ENCODE measurements at regions not wholly inside any gene's neighbourhood (a gene's known extent, or its start where the extent isn't known, plus 50 kb on each side); places are given as distances from the start of the nearest gene placed in this dataset.

GRCh38 chr1:112788054-112788453, 72.9 kb upstream of the PPM1J start:
- no peak for DNase-seq (ENCODE audit: low spot score)

DNA sequence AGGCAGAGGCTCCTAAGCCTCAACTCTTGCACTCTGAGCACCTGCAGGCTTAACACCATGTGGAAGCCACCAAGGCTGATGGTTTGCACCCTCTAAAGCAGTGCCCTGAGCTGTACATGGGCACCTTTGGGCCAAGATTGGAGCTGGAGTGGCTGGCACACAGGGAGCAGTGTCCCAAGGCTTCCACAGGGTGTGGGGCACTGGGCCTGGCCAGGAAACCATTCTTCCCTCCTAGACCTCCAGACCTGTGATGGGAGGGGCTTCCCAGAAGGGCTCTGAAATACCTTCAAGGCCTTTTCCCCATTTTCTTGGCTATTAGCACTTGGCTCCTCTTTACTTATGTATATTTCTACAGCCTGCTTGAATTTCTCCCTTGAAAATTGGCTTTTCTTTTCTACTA, 67.9 kb upstream of the PPM1J start:
- no peak for DNase-seq (ENCODE audit: low spot score)

GRCh38 chr1:112779665-112780526, 64.8 kb upstream of the PPM1J start:
- no peak for DNase-seq (ENCODE audit: low spot score)

- no peak for DNase-seq (ENCODE audit: low spot score)
Measured at GRCh38 chr1:112778137-112778536, 63.0 kb upstream of the PPM1J start.

- no peak for DNase-seq (ENCODE audit: low spot score)
Measured at GRCh38 chr1:112776688-112777087, 61.6 kb upstream of the PPM1J start.

DNA sequence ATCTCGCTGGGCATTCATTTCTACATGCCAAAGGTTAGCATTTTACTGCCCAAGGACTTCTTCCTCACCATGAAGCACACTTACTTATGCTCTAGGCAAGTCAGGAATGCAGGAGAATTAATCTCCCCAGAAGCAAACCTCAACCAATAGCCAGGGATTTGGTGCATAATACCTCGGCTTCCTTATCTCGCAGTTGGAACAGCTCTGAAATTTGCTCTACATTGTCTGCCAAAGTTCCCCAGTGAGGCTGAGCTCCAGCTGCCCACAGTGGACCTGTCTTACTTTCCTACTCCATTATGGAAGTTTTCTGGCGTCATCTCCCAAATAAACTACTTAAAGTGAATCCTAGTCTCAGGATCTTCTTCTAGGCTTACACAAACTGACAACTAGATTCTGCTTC, 57.6 kb upstream of the PPM1J start:
- DNase-seq (ENCODE audit: low spot score), result no peak

DNA sequence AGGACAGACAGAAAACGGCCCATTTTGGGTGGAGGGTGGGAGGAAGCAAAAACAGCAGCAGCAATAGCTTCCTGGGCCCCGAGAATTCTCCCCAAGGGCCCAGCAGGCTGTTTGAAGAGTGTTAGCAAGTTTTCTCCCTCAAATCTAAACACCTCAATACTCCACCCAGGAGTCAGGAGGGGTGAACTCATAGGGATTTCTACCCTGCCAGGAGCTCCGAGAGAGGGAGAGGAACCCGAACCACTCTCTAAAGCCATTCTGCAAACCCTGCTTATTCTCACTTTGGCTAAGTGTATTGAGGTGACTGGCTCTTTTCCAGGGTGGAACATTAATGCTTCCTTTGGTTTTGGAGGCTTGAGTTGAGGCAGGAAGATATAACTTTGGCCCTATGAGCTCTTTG, 55.6 kb upstream of the PPM1J start:
- DNase-seq (ENCODE audit: low spot score), result no peak

GRCh38 chr1:112769611-112770010, 54.5 kb upstream of the PPM1J start:
- no peak for DNase-seq (ENCODE audit: low spot score)

DNA sequence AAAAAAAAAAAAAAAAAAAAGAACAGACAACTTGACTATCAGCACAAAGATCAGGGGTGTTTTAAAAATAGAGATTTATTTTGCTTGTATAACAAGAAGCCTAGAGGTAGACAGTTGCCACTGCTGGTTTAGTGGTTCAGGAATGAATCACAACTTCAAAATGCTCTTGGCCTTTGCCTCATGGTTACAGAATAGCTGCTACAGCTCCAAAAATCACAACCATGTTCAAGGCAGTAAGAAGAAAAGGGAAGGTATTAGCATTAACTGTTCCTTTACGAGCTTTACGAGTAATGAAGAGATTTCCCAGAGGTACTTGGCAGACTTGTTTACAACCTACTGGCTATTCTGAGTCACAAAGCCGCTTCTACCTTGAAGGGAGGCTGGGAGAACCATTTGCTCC, 52.5 kb upstream of the PPM1J start:
- DNase-seq (ENCODE audit: low spot score), result no peak

Data from cerebellar cortex (tissue), 1 donor.